RPMI8226 (cell line): ENCODE measurements at regions not wholly inside any gene's neighbourhood (a gene's known extent, or its start where the extent isn't known, plus 50 kb on each side); places are given as distances from the start of the nearest gene placed in this dataset.

Experiments used
- DNase-seq: peaks from one replicate; pipeline ENCODE4 v3.0.0-alpha.2; 2015

DNA sequence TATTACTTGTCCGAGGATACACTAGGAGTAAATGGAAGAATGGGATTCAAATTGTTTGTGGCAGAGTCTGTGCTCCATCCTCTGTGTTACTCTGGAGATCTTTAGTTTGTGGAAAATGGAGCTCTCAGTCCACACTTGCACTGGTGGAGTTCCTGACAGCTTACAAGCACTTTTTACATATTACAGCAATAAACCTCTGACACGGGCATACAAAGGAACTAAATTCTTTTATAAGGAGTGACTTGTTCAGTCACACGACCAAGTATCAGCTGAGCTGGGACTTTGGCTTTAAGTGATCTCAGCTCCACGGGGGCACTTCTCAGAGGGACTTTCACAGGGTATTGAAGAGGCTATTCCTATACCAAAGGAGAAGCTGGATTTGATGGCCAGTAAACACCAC lies 417.5 kb downstream of the LRIG3 start:
- DNase-seq = no peak

DNA sequence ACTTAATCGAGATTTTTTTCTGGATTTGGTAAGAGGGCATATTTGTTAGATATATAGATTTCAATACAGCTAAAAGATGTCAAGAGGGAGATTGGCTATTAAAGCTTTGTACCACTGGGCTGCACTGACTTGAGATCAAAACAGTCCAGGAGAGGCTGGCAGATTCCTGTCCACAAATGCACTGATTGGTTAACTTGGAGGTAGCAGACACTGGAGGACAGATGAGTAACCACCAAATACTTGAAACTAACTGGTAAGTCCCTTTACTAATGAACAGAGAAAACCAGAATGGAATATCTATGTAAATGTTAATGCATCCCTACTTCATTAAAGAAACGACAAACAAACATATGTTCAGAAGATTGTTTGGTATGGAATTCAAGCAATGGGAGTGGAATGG lies 416.6 kb downstream of the LRIG3 start:
- DNase-seq = no peak

DNA sequence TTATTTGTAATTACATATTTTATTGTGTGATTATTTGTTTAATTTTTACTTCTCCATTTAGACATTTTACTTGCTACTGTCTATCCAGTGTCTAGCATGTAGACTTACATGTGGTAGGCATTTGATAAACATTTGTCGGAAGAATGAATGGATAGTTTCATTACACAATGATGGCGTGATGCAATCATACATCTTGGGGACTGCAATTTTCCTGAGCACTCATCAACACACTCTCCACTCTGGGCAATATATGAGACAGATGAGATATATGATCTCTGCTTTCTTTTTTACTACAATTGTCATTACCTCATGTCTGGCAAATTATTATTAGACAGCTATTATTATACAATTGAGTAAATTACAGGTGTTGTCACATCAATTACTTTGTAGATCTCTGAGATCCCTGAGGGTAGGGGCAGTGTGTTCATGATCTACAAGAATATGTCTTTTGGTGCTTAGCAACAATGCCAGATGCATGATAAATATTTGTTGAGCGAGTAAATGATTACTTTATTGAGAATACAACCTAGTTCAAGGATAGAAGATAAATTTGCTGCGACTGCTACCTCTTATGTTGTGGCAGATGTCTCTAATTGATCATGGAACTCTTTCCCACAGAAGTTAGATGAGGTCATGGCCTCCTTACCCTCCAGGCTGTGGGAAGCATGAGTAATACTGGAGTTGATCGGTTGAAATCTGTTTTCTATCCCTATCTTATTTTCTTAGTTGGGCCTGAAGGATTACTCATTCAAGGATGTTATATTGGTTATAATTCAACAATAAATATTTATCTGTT lies 416.0 kb downstream of the LRIG3 start:
- DNase-seq = no peak

- DNase-seq = no peak
Observed at GRCh38 chr12:58509116-58509885, 411.0 kb downstream of the LRIG3 start.

DNA sequence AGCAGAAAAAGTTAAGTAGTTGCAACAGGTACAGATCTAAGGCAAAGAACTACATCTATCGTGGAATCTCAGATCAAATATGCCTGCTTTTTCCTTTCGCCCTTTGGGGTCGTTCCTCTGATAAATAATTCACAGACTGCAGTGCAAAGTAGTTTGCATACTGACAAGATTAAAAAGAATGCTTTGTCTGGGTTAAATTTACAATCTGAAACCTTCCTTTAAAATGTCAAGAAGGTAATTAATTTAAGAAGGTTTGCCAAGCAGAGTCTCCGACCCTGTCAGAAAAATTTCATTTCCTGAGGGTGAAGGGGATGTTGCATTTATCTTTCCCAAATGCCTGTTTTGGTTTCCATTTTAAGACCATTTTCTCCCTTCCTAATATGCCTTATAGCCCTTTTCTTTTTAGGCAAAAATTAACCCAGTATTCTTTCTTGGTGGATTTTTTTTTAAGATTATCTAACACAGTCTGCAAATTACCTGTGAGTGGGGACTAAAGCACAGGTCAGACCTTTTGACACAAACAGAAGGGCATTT lies 406.9 kb downstream of the LRIG3 start:
- DNase-seq = no peak

DNA sequence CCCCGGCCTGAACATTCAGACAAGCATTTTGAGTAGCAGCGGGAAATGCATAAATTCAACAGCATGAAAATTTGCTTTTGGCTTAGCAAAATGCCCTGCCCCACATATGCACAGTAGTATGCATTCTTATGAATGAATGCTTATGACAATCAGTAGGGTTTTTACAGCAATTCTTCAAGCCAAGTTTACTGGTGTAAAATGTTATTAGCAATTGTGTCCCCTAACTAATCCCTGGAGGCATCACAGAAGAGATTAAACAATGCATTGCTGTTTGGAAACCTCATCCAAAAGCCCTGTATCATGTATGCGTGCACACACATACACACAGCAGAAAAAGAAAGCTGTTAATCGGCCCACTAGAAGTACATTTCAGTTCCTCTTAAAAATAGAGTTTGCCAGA lies 406.5 kb downstream of the LRIG3 start:
- DNase-seq = no peak

GRCh38 chr12:58519839-58520238 lies 400.5 kb downstream of the LRIG3 start:
- no peak for DNase-seq

- no peak for DNase-seq
Observed at GRCh38 chr12:58521152-58521551, 399.2 kb downstream of the LRIG3 start.

DNA sequence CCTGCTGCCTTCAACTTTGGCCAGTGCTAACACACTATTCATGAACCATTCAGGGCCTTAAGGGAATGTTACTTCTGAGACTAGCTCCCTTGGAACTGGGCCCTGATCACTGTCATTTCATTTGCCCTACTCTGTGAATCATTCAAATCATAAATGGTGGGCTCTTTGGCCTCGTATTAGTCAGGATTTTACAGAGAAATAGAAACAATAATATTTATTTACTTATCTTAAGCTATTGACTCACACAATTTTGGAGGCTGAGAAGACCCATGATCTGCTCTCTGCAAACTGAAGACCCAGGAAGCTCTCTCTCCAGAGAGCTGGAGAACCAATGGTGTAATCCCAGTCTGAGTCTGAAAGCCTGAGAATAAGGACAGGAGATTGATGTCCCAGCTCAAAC lies 398.5 kb downstream of the LRIG3 start:
- no peak for DNase-seq

DNA sequence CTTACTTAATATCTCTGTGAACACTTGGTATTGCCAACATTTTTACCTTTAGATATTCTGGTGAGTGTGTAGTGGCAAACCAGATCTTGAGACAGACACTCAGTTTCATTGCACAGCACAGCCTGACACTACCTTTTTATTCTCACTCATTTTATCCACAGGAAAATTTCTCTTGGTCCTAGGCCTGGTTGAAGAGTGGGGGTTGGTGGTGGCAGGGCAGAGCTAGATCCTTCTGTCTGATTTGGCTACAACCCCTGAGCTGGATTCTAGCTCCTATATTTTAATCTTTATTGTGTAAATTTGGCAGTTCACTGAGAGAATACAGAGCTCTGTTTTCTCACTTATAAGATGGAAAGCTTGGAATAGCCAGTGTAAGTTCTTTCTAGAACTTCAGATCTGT lies 396.9 kb downstream of the LRIG3 start:
- DNase-seq = no peak

DNA sequence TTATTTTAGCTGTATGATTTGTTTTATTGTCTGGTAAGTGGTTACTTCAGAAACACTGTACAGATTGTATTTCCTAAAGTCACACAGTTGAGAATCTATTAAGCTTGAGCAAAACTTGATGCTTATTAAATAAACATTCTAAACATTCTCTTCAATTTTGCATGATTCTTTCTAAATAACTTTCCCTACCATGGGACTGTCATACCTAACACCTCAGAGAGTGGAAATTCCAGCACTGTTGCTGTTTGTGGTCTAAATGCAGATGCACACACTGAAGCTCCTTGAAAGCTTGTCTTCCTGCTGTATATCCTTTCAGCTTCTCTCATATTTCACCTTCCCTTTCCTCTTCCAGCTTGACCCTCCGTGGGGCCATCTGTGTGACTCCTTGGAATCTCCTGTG lies 392.0 kb downstream of the LRIG3 start:
- no peak for DNase-seq

DNA sequence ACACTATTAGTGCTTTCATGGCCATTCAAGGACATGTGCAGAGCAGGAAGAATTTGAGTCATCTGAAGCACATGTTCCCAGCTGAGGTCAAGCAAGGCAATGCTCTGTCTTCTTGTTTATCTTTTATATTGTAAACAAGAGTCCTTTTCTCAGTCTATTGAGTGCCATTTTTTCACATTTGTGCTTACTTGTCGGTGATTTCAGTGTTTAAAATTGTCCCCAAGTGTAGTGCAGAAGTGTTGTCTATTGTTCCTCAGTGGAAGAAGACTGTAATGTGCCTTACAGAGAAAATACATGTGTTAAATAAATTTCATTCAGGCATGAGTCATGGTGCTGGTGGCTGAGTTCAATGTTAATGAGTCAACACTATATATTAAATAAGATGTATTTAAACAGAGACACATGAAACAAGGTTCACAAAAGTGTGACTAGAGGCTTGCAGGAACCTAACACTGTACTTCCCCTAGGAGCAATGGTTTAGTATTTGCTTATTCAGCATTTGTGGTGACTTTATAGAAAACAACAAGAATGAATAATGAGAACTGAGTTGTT lies 391.1 kb downstream of the LRIG3 start:
- peak; percentile 2 for DNase-seq

- no peak for DNase-seq
Observed at GRCh38 chr12:58529897-58530741, 390.2 kb downstream of the LRIG3 start.

DNA sequence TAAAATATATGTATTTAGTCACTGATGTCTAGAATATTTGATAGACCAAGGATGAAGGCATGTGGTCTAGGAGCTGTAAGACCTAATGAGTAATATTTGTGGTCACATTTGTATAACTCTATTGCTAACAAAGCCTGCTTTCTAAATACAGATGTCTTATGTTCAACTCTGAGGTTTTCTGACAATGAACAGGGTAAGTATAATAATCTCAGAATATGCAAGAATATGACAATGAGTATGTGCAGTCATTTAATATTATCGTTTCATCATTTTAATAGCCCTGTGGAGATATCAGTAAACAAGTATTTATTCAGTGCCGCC lies 389.6 kb downstream of the LRIG3 start:
- DNase-seq = no peak

GRCh38 chr12:58532855-58533608 lies 387.3 kb downstream of the LRIG3 start:
- no peak for DNase-seq

GRCh38 chr12:58533652-58534051 lies 386.7 kb downstream of the LRIG3 start:
- DNase-seq = no peak

DNA sequence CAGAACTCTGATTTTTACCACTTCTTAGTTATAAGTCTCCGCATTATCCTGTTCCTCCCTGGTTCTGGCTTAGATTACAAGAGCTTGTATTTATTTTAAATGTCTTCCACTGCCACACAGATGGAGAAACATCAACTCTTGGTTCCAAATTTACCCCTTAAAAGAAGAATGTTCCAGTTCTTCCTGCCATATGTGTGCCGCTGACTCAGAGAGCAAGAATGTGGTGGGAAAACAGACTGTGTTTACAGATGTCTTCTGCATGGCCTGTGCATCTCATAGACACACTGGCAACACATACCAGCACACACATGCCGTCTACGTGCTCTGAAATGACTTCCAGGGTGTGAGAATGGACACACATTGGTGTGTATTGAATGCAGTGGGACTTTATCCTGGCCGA lies 383.0 kb downstream of the LRIG3 start:
- DNase-seq = no peak

DNA sequence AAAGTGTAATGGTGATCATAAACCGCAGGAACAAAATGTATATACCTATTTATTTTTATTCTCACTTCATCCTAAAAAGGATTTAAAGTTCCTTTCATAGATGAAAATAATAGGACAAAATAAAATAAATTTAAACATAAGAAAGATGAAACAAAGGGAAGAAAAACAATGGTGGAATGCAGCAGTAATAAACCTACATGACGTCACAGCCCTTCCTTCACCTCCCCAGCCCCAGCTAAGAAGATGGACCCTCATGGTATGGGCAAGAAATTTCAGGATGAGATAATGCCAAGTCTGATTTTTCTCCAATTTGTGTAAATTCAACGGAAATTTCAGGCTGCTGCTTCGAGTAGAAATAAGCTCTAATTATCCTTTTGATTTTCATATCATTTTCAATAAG lies 381.0 kb downstream of the LRIG3 start:
- DNase-seq = no peak

- DNase-seq = peak; percentile 73
Observed at GRCh38 chr12:58540480-58541299, 379.6 kb downstream of the LRIG3 start.

GRCh38 chr12:58541300-58541690 lies 379.0 kb downstream of the LRIG3 start:
- no peak for DNase-seq

DNA sequence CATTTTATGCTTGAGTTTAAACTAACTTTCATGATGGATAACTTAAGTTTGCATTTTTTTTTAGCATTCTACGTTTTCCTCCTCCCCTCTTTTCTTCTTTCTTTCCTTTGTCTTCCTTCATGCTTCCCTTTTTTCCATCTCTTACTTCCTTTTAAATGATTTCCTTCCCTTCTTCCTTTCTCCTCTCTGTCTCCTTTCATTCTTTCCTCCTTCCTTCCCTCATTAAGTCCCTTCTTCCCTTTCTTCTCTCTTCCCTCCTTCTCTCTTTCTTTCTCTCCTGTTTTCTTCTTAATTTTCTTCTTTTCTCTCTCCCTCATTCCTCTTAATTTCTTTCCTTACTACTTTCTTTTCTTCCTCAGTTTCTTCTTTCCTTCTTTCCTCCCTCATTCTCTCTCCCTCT lies 376.0 kb downstream of the LRIG3 start:
- no peak for DNase-seq
